ENCODE measurements at regions not wholly inside any gene's neighbourhood (a gene's known extent, or its start where the extent isn't known, plus 50 kb on each side); places are given as distances from the start of the nearest gene placed in this dataset.

GRCh38 chr9:1938675-1939170 lies 76.4 kb upstream of the SMARCA2 start:
- 89% methylated on average over 1 of the region's 2 CpGs for WGBS (ENCODE audit: insufficient coverage)
- no peaks in the 10 kb centered on the region for H3K36me3 ChIP-seq (ENCODE audit: control insufficient read depth, insufficient read depth, low read length)
- H3K9me3 ChIP-seq (replicated peaks; ENCODE audit: control insufficient read depth, low read depth, low read length): no peaks in the 10 kb centered on the region
- DNase-seq: no peak
- no peaks in the 10 kb centered on the region for H3K4me1 ChIP-seq (ENCODE audit: control insufficient read depth, insufficient read depth, low read length)
- no peak overlapping the region for H3K27ac ChIP-seq (ENCODE audit: low read length)
- H3K4me3 ChIP-seq (ENCODE audit: low read length): no peak overlapping the region
- no peaks in the 10 kb centered on the region for H3K27me3 ChIP-seq (ENCODE audit: control insufficient read depth, insufficient read depth, low read length)

DNA sequence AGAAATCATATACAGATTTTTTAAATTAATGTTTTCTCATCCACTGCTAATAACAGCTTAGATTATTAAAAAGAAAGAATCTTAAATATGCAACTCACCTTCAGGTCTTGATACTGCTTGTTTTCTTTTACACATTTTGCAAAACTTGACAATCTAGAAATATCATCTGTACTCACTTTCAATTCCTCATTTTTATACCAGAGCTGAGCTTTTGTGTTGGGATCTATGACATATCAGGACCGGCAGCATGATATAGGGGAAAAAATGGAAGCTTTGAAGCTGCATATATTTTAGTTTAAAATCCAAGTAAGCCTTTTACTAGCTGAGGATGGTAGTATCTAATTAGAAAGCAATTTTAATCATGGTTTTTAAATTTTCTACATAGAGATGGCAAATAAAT lies 75.7 kb upstream of the SMARCA2 start:
- WGBS (ENCODE audit: insufficient coverage): no CpG with 5 or more reads among the region's 1 CpG
- Histone ChIP-seq H3K4me3 (ENCODE audit: low read length) (no peak overlapping the region), H3K36me3 (ENCODE audit: control insufficient read depth, insufficient read depth, low read length) (no peaks in the 10 kb centered on the region), H3K4me1 (ENCODE audit: control insufficient read depth, insufficient read depth, low read length) (no peaks in the 10 kb centered on the region), H3K27me3 (ENCODE audit: control insufficient read depth, insufficient read depth, low read length) (no peaks in the 10 kb centered on the region), H3K27ac (ENCODE audit: low read length) (no peak overlapping the region), H3K9me3 (replicated peaks; ENCODE audit: control insufficient read depth, low read depth, low read length) (no peaks in the 10 kb centered on the region)
- no peak for DNase-seq

- H3K27ac ChIP-seq (ENCODE audit: low read length): no peak overlapping the region
- no peaks in the 10 kb centered on the region for H3K4me1 ChIP-seq (ENCODE audit: control insufficient read depth, insufficient read depth, low read length)
- no peaks in the 10 kb centered on the region for H3K9me3 ChIP-seq (replicated peaks; ENCODE audit: control insufficient read depth, low read depth, low read length)
- 63% methylated on average over 4 of the region's 7 CpGs for whole genome bisulfite sequencing (ENCODE audit: insufficient coverage)
- no peak for DNase-seq
- H3K27me3 ChIP-seq (ENCODE audit: control insufficient read depth, insufficient read depth, low read length): no peaks in the 10 kb centered on the region
- no peaks in the 10 kb centered on the region for H3K36me3 ChIP-seq (ENCODE audit: control insufficient read depth, insufficient read depth, low read length)
- H3K4me3 ChIP-seq (ENCODE audit: low read length): no peak overlapping the region
These were observed 75.2 kb upstream of the SMARCA2 start for GRCh38 chr9:1939926-1940368.

GRCh38 chr9:1941989-1942388 lies 73.2 kb upstream of the SMARCA2 start:
- no CpG with 5 or more reads among the region's 3 CpGs for WGBS (ENCODE audit: insufficient coverage)
- DNase-seq: peak; percentile 21
- Histone ChIP-seq H3K4me1 (ENCODE audit: control insufficient read depth, insufficient read depth, low read length) (no peaks in the 10 kb centered on the region), H3K36me3 (ENCODE audit: control insufficient read depth, insufficient read depth, low read length) (no peaks in the 10 kb centered on the region), H3K9me3 (replicated peaks; ENCODE audit: control insufficient read depth, low read depth, low read length) (no peaks in the 10 kb centered on the region), H3K27me3 (ENCODE audit: control insufficient read depth, insufficient read depth, low read length) (no peaks in the 10 kb centered on the region), H3K4me3 (ENCODE audit: low read length) (no peak overlapping the region), H3K27ac (ENCODE audit: low read length) (no peak overlapping the region)

- Histone ChIP-seq H3K4me3 (ENCODE audit: low read length) (no peak overlapping the region), H3K27ac (ENCODE audit: low read length) (no peak overlapping the region), H3K9me3 (replicated peaks; ENCODE audit: control insufficient read depth, low read depth, low read length) (no peaks in the 10 kb centered on the region), H3K27me3 (ENCODE audit: control insufficient read depth, insufficient read depth, low read length) (no peaks in the 10 kb centered on the region), H3K4me1 (ENCODE audit: control insufficient read depth, insufficient read depth, low read length) (no peaks in the 10 kb centered on the region), H3K36me3 (ENCODE audit: control insufficient read depth, insufficient read depth, low read length) (no peaks in the 10 kb centered on the region)
- peak; percentile 42 for DNase-seq
- WGBS (ENCODE audit: insufficient coverage): 82% methylated on average over 2 of the region's 7 CpGs
These were observed 68.4 kb upstream of the SMARCA2 start for GRCh38 chr9:1946526-1947283.

DNA sequence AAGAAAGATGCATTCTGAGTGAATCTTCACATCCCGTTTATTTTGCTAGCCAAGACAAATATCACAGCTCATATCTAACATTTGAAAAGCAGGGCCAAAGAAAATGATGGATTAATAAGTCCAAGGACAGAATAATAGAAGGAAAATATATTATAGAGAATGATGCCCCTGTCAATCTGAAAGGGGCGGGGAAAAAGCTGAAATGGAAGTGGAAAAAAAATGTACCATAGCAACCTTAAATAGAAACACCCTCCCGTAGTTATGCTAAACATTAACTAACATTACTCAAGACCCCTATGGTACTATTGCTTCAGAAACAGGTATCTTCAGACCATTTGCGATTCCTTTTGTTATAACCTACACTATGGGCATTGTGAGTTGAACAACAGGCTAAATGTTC lies 67.7 kb upstream of the SMARCA2 start:
- WGBS (ENCODE audit: insufficient coverage): 100% methylated on average over 1 of the region's 4 CpGs
- DNase-seq: no peak

GRCh38 chr9:1948541-1948940 lies 66.6 kb upstream of the SMARCA2 start:
- DNase-seq: no peak
- Histone ChIP-seq H3K4me3 (ENCODE audit: low read length) (no peak overlapping the region), H3K27ac (ENCODE audit: low read length) (no peak overlapping the region), H3K4me1 (ENCODE audit: control insufficient read depth, insufficient read depth, low read length) (peaks cover 1% of the 10 kb centered on the region), H3K36me3 (ENCODE audit: control insufficient read depth, insufficient read depth, low read length) (no peaks in the 10 kb centered on the region), H3K9me3 (replicated peaks; ENCODE audit: control insufficient read depth, low read depth, low read length) (no peaks in the 10 kb centered on the region), H3K27me3 (ENCODE audit: control insufficient read depth, insufficient read depth, low read length) (no peaks in the 10 kb centered on the region)
- WGBS (ENCODE audit: insufficient coverage): no CpG with 5 or more reads among the region's 4 CpGs

More for the DNA sequence above, 67.7 kb upstream of the SMARCA2 start:
- Histone ChIP-seq H3K4me3 (ENCODE audit: low read length) (no peak overlapping the region), H3K4me1 (ENCODE audit: control insufficient read depth, insufficient read depth, low read length) (no peaks in the 10 kb centered on the region), H3K36me3 (ENCODE audit: control insufficient read depth, insufficient read depth, low read length) (no peaks in the 10 kb centered on the region), H3K27me3 (ENCODE audit: control insufficient read depth, insufficient read depth, low read length) (no peaks in the 10 kb centered on the region), H3K27ac (ENCODE audit: low read length) (no peak overlapping the region), H3K9me3 (replicated peaks; ENCODE audit: control insufficient read depth, low read depth, low read length) (no peaks in the 10 kb centered on the region)

GRCh38 chr9:1951446-1951845 lies 63.7 kb upstream of the SMARCA2 start:
- H3K27ac ChIP-seq (ENCODE audit: low read length): no peak overlapping the region
- peaks cover 4% of the 10 kb centered on the region for H3K4me1 ChIP-seq (ENCODE audit: control insufficient read depth, insufficient read depth, low read length)
- no peaks in the 10 kb centered on the region for H3K36me3 ChIP-seq (ENCODE audit: control insufficient read depth, insufficient read depth, low read length)
- DNase-seq: peak; percentile 17
- no peak overlapping the region for H3K4me3 ChIP-seq (ENCODE audit: low read length)
- H3K9me3 ChIP-seq (replicated peaks; ENCODE audit: control insufficient read depth, low read depth, low read length): no peaks in the 10 kb centered on the region
- H3K27me3 ChIP-seq (ENCODE audit: control insufficient read depth, insufficient read depth, low read length): no peaks in the 10 kb centered on the region
- 68% methylated on average over 2 of the region's 2 CpGs for WGBS (ENCODE audit: insufficient coverage)

DNA sequence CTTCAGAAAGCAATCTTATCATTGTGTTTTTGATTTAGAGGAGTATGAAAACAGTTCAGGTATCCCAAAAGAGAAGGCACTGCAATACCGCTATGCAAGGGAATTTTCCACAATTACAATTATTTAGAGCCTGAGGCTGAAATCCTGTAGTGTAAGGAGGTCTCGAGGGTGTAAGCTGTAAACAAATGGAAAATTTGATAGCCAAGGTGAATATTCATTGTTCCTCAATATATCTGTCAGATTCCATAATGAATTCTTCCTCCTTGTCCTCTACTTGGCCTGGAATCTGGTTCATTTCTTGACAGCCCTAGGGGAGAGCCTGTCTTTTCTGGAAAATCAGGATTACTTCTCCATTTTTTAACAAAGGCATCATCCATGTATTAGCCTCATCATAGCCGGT lies 63.1 kb upstream of the SMARCA2 start:
- H3K9me3 ChIP-seq (replicated peaks; ENCODE audit: control insufficient read depth, low read depth, low read length): no peaks in the 10 kb centered on the region
- no peak overlapping the region for H3K27ac ChIP-seq (ENCODE audit: low read length)
- 55% methylated on average over 1 of the region's 3 CpGs for WGBS (ENCODE audit: insufficient coverage)
- H3K4me3 ChIP-seq (ENCODE audit: low read length): no peak overlapping the region
- H3K4me1 ChIP-seq (ENCODE audit: control insufficient read depth, insufficient read depth, low read length): peaks cover 4% of the 10 kb centered on the region
- no peaks in the 10 kb centered on the region for H3K27me3 ChIP-seq (ENCODE audit: control insufficient read depth, insufficient read depth, low read length)
- no peaks in the 10 kb centered on the region for H3K36me3 ChIP-seq (ENCODE audit: control insufficient read depth, insufficient read depth, low read length)
- peak; percentile 52 for DNase-seq

DNA sequence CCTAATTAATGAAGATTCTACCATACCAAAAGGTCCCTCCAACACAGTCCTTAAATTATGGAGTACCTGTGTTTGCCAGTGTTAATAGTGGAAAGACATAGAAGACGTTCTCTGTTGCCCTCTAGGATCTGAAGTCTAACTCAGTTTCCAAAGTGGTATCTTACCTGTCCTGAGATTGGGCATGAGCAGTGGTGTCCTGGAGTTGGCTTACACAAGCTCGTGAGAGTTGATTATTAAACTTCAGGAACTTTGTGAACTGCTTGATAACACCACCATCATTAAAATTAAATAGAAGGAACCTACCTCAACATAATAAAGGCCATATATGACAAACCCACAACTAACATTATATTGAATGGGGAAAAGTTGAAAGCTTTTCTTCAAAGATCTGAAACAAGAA lies 60.9 kb upstream of the SMARCA2 start:
- Histone ChIP-seq H3K4me3 (ENCODE audit: low read length) (no peak overlapping the region), H3K9me3 (replicated peaks; ENCODE audit: control insufficient read depth, low read depth, low read length) (no peaks in the 10 kb centered on the region), H3K36me3 (ENCODE audit: control insufficient read depth, insufficient read depth, low read length) (no peaks in the 10 kb centered on the region), H3K27ac (ENCODE audit: low read length) (no peak overlapping the region), H3K27me3 (ENCODE audit: control insufficient read depth, insufficient read depth, low read length) (no peaks in the 10 kb centered on the region), H3K4me1 (ENCODE audit: control insufficient read depth, insufficient read depth, low read length) (peaks cover 17% of the 10 kb centered on the region)
- no CpG with 5 or more reads among the region's 2 CpGs for WGBS (ENCODE audit: insufficient coverage)
- no peak for DNase-seq
